ENCODE measurements at regions not wholly inside any gene's neighbourhood (a gene's known extent, or its start where the extent isn't known, plus 50 kb on each side); places are given as distances from the start of the nearest gene placed in this dataset.

DNA sequence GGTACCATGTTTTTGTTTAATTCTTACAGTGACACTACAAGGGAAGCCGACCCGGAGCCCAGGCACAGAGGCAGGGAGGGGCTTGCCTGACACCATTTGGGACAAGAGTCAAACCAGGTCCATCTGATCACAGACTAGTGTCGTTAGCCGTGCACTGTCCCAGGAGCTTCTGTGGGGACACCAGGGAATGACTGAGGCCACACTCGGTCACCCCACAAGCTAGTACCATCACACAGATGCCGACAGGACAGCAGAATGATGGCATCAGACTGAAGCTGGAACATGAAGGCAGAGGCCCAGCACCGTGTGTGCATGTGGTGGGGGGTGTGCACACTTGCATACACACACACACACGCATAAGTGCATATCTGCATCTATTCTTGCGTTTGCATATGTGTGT is 61.5 kb upstream of the NECTIN1 start:
- TF ChIP-seq CTCF (conservative IDR thresholded peaks at IDR 0.05; ENCODE audit: low read depth in 2 of 2) (no peak), POLR2AphosphoS5 (IDR thresholded peaks at IDR 0.05; ENCODE audit: low read depth) (no peak), EZH2 (IDR thresholded peaks at IDR 0.05; ENCODE audit: low read depth, unreplicated experiment) (no peak), CREB1 (CRISPR knock-in tag; IDR thresholded peaks at IDR 0.05; ENCODE audit: low read depth) (no peak), EZH2phosphoT487 (IDR thresholded peaks at IDR 0.05; ENCODE audit: unreplicated experiment) (no peak), JUNB (IDR thresholded peaks at IDR 0.05; ENCODE audit: unreplicated experiment) (no peak), ZNF331 (CRISPR knock-in tag; IDR thresholded peaks at IDR 0.05; ENCODE audit: low read depth) (no peak), ZNF114 (CRISPR knock-in tag; IDR thresholded peaks at IDR 0.05) (no peak), REST (IDR thresholded peaks at IDR 0.05; ENCODE audit: unreplicated experiment) (no peak), ETS1 (IDR thresholded peaks at IDR 0.05) (no peak), ZNF462 (CRISPR knock-in tag; IDR thresholded peaks at IDR 0.05) (no peak)
